ENCODE measurements at regions not wholly inside any gene's neighbourhood (a gene's known extent, or its start where the extent isn't known, plus 50 kb on each side); places are given as distances from the start of the nearest gene placed in this dataset.

DNA sequence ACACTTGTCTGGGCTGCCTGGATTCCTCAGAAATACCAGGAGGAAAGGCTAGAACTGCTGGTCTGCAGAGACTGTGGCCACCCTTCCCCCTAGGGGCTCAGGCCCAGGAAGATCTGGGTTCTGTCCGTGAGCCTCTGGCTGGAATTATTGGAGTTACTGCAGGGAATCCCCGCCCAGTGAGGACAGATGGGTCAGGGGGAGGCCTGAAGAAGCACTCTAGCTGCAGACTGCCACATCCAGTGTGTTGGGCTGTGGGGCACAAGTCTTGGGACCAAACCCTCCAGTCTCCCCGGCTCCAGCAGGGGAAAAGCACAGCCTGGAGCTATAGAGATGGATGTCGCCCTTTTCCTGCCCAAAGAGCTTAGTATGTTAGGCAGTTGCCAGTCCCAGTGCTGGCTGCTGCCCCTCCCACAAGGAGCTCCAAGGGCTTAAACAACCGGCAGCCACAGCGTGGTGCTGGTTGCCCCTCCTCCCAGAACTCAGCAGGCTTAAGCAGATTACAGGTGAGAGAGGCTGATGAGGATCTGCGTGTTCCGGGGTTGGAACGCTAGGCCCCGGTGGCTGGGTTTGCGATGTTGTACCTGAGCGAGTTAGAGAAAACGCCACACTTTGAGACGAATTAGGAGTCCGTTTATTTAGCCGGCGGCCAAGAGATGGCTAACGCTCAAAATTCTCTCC is 255.5 kb upstream of the LRRC7 start:
- 35% methylated on average over 18 of the region's 18 CpGs for WGBS
- TF ChIP-seq TAF1 (conservative IDR thresholded peaks at IDR 0.05) (no peak), MAX (IDR thresholded peaks at IDR 0.05) (no peak), RAD21 (IDR thresholded peaks at IDR 0.05) (no peak), JUND (IDR thresholded peaks at IDR 0.05) (no peak), FOXA1 (IDR thresholded peaks at IDR 0.05) (no peak), CTCF (IDR thresholded peaks at IDR 0.05; ENCODE audit: low read depth, low read length, missing input control) (no peak), GABPA (IDR thresholded peaks at IDR 0.05 in 1 of 2, conservative IDR thresholded peaks at IDR 0.05 in 1 of 2) (no peak)
- TF ChIP-seq, protein P1, sequence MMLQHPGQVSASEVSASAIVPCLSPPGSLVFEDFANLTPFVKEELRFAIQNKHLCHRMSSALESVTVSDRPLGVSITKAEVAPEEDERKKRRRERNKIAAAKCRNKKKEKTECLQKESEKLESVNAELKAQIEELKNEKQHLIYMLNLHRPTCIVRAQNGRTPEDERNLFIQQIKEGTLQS (IDR thresholded peaks at IDR 0.05), result no peak
- TF ChIP-seq, protein P2, sequence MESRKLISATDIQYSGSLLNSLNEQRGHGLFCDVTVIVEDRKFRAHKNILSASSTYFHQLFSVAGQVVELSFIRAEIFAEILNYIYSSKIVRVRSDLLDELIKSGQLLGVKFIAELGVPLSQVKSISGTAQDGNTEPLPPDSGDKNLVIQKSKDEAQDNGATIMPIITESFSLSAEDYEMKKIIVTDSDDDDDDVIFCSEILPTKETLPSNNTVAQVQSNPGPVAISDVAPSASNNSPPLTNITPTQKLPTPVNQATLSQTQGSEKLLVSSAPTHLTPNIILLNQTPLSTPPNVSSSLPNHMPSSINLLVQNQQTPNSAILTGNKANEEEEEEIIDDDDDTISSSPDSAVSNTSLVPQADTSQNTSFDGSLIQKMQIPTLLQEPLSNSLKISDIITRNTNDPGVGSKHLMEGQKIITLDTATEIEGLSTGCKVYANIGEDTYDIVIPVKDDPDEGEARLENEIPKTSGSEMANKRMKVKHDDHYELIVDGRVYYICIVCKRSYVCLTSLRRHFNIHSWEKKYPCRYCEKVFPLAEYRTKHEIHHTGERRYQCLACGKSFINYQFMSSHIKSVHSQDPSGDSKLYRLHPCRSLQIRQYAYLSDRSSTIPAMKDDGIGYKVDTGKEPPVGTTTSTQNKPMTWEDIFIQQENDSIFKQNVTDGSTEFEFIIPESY (IDR thresholded peaks at IDR 0.05), result no peak
- TF ChIP-seq, protein P3, sequence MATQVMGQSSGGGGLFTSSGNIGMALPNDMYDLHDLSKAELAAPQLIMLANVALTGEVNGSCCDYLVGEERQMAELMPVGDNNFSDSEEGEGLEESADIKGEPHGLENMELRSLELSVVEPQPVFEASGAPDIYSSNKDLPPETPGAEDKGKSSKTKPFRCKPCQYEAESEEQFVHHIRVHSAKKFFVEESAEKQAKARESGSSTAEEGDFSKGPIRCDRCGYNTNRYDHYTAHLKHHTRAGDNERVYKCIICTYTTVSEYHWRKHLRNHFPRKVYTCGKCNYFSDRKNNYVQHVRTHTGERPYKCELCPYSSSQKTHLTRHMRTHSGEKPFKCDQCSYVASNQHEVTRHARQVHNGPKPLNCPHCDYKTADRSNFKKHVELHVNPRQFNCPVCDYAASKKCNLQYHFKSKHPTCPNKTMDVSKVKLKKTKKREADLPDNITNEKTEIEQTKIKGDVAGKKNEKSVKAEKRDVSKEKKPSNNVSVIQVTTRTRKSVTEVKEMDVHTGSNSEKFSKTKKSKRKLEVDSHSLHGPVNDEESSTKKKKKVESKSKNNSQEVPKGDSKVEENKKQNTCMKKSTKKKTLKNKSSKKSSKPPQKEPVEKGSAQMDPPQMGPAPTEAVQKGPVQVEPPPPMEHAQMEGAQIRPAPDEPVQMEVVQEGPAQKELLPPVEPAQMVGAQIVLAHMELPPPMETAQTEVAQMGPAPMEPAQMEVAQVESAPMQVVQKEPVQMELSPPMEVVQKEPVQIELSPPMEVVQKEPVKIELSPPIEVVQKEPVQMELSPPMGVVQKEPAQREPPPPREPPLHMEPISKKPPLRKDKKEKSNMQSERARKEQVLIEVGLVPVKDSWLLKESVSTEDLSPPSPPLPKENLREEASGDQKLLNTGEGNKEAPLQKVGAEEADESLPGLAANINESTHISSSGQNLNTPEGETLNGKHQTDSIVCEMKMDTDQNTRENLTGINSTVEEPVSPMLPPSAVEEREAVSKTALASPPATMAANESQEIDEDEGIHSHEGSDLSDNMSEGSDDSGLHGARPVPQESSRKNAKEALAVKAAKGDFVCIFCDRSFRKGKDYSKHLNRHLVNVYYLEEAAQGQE (IDR thresholded peaks at IDR 0.05), result no peak

DNA sequence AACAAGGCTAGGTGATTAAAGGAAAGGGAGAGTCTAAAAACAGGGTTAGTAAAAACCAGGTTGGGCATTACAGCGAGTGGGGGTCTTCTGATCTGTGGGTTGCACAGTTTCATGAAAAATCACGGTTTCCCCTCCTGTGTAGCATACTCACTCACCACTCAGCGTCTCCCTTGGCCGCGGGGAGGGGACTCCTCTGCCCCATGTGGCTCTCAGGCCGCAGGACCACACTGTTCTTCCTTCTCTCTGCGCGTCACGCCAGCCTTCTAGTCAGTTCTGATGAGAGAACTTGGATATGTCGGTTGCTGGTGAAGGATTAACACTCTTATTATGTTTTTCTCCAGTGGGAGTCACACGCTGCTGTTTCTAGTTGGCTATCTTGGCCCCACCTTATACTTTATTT is 254.6 kb upstream of the LRRC7 start:
- no peak overlapping the region for H3K4me3 ChIP-seq (ENCODE audit: low read depth in 1 of 3, low read length in 3 of 3)
- DNase-seq (ENCODE audit: low spot score), result no peak
- H3K27ac ChIP-seq (ENCODE audit: low read depth in 1 of 2, low read length in 2 of 2), result no peak overlapping the region
- WGBS, result 88% methylated on average over 11 of the region's 11 CpGs
- peaks cover 0 to 2% (median under 1%) of the 10 kb centered on the region in 4 donors for H3K9me3 ChIP-seq (ENCODE audit: control insufficient read depth in 4 of 4, low read length in 3 of 4)
- no peaks in the 10 kb centered on the region for H3K36me3 ChIP-seq (ENCODE audit: control insufficient read depth in 4 of 4, insufficient read depth in 3 of 4, low read depth in 1 of 4, low read length in 3 of 4)
- H3K27me3 ChIP-seq (ENCODE audit: control insufficient read depth in 4 of 4, insufficient read depth in 4 of 4, low read length in 3 of 4), result no peaks in the 10 kb centered on the region
- H3K4me1 ChIP-seq (ENCODE audit: control insufficient read depth in 4 of 4, insufficient read depth in 4 of 4, low read length in 3 of 4), result no peaks in the 10 kb centered on the region
- H3K9ac ChIP-seq (ENCODE audit: low read depth in 1 of 2, low read length in 2 of 2), result no peak overlapping the region
- TF ChIP-seq, protein P2 (IDR thresholded peaks at IDR 0.05), result no peak
- TF ChIP-seq RXRA (IDR thresholded peaks at IDR 0.05), result no peak
- TF ChIP-seq FOXA2 (IDR thresholded peaks at IDR 0.05), result no peak
- TF ChIP-seq JUND (IDR thresholded peaks at IDR 0.05), result no peak
- TF ChIP-seq MAX (IDR thresholded peaks at IDR 0.05), result no peak
- no peak for TF ChIP-seq RAD21 (IDR thresholded peaks at IDR 0.05)
- TF ChIP-seq, protein P3 (IDR thresholded peaks at IDR 0.05), result no peak

More for the DNA sequence above, 255.5 kb upstream of the LRRC7 start:
- H3K4me1 ChIP-seq (ENCODE audit: control insufficient read depth in 4 of 4, insufficient read depth in 4 of 4, low read length in 3 of 4), result no peaks in the 10 kb centered on the region
- no peaks in the 10 kb centered on the region for H3K27me3 ChIP-seq (ENCODE audit: control insufficient read depth in 4 of 4, insufficient read depth in 4 of 4, low read length in 3 of 4)
- H3K9ac ChIP-seq (ENCODE audit: low read depth in 1 of 2, low read length in 2 of 2), result no peak overlapping the region
- no peak overlapping the region for H3K27ac ChIP-seq (ENCODE audit: low read depth in 1 of 2, low read length in 2 of 2)
- H3K9me3 ChIP-seq (ENCODE audit: control insufficient read depth in 4 of 4, low read length in 3 of 4), result peaks cover 0 to 2% (median under 1%) of the 10 kb centered on the region in 4 donors
- no peak for DNase-seq (ENCODE audit: low spot score)
- H3K36me3 ChIP-seq (ENCODE audit: control insufficient read depth in 4 of 4, insufficient read depth in 3 of 4, low read depth in 1 of 4, low read length in 3 of 4), result no peaks in the 10 kb centered on the region
- no peak overlapping the region for H3K4me3 ChIP-seq (ENCODE audit: low read depth in 1 of 3, low read length in 3 of 3)
